Endothelial cell of umbilical vein (primary cell): ENCODE measurements at regions not wholly inside any gene's neighbourhood (a gene's known extent, or its start where the extent isn't known, plus 50 kb on each side); places are given as distances from the start of the nearest gene placed in this dataset.

Source experiments
- BruUV-seq: library from RNA; stranded (reverse); fragments of 400-500 nt; replicated peaks from 2 replicates; lab custom pipeline; 2021; lab: Mats Ljungman, UMichigan
- CTCF ChIA-PET: fragments of 300-600, 350-600 bp; sonication (Branson Sonifier 250); formaldehyde crosslinking; loops from one replicate; lab custom pipeline; 2021; ENCODE audit warnings: antibody characterized with exemption, inconsistent platforms; lab: Charles Lee
- POLR2A ChIA-PET: fragments of 300-600, 350-600 bp; sonication (Branson Sonifier 250); formaldehyde crosslinking; loops from one replicate; lab custom pipeline; 2021; ENCODE audit warnings: antibody characterized with exemption, inconsistent platforms; lab: Charles Lee
- DNase-seq: peaks from one replicate; pipeline ENCODE4 v3.0.0-alpha.2; 2011; ENCODE audit warnings: low read depth, low spot score
- FAIRE-seq: peaks from 2 replicates; lab custom pipeline; 2011; peaks lifted over from hg19 to GRCh38; lab: Jason Lieb, UNC
- H2AFZ ChIP-seq: 2 replicates; pipeline ENCODE4 v1.6.0; 2012; ENCODE audit warnings: low read depth, low read length, control low read depth, inconsistent platforms
- H3K27ac ChIP-seq: 2 replicates; pipeline ENCODE4 v1.5.1; 2011; ENCODE audit warnings: low read depth, mild to moderate bottlenecking, control low read depth, low read length, moderate library complexity; ENCODE audit not compliant: insufficient read depth
- H3K27me3 ChIP-seq, 2 experiments: 2 replicates each; pipeline versions ENCODE4 v1.6.0 to v1.6.1; 2011; ENCODE audit warnings: low read length in 2 of 2, mixed read lengths in 1 of 2; ENCODE audit not compliant: control insufficient read depth in 2 of 2, insufficient read depth in 2 of 2
- H3K36me3 ChIP-seq, 2 experiments: 2 replicates in 1 of 2; 3 replicates in 1 of 2; pipeline ENCODE4 v1.5.1; 2011; ENCODE audit warnings: low read length in 2 of 2, mild to moderate bottlenecking in 1 of 2, moderate library complexity in 1 of 2; ENCODE audit not compliant: control insufficient read depth in 2 of 2, insufficient read depth in 2 of 2; ENCODE audit errors: extremely low read depth in 1 of 2
- H3K4me1 ChIP-seq: 3 replicates; pipeline ENCODE4 v1.5.1; 2011; ENCODE audit warnings: mild to moderate bottlenecking, low read length; ENCODE audit not compliant: control insufficient read depth, insufficient read depth; ENCODE audit errors: extremely low read depth
- H3K4me2 ChIP-seq: 2 replicates; pipeline ENCODE4 v1.6.1; 2011; ENCODE audit warnings: low read length, control low read depth, mixed read lengths; ENCODE audit not compliant: insufficient read depth
- H3K4me3 ChIP-seq, 3 experiments: fragments of 200-600 bp in 1 of 3; sonication (generic), shearing (Covaris generic) in 1 of 3; replicated peaks in 1 of 3; 2 replicates each; pipeline ENCODE4 v1.5.1; 2011 to 2016; ENCODE audit warnings: control low read depth in 3 of 3, low read length in 3 of 3, mild to moderate bottlenecking in 2 of 3, inconsistent platforms in 1 of 3, low read depth in 1 of 3, moderate library complexity in 1 of 3; ENCODE audit not compliant: insufficient read depth in 1 of 3
- H3K79me2 ChIP-seq: 2 replicates; pipeline ENCODE4 v1.6.0; 2012; ENCODE audit warnings: low read length, inconsistent platforms; ENCODE audit not compliant: control insufficient read depth, insufficient read depth
- H3K9ac ChIP-seq: replicated peaks from 2 replicates; pipeline ENCODE3; 2011; ENCODE audit warnings: low read length, control low read depth; ENCODE audit not compliant: insufficient read depth; ENCODE audit errors: extremely low read depth
- H3K9me1 ChIP-seq: replicated peaks from 3 replicates; pipeline ENCODE4 v1.6.0; 2011; ENCODE audit warnings: mild to moderate bottlenecking, low read length; ENCODE audit not compliant: control insufficient read depth, insufficient read depth; ENCODE audit errors: extremely low read depth
- H3K9me3 ChIP-seq: replicated peaks from 2 replicates; pipeline ENCODE4 v1.5.1; 2012; ENCODE audit warnings: low read length, inconsistent platforms; ENCODE audit not compliant: control insufficient read depth, insufficient read depth
- H4K20me1 ChIP-seq: replicated peaks from 2 replicates; pipeline ENCODE3; 2011; ENCODE audit warnings: mild to moderate bottlenecking, low read length; ENCODE audit not compliant: control insufficient read depth, insufficient read depth; ENCODE audit errors: extremely low read depth
- CTCF ChIP-seq, 2 donors: IDR thresholded peaks; 1 replicate in 1 of 2; 2 replicates in 1 of 2; pipeline ENCODE4 v1.5.1; 2011; ENCODE audit warnings: low read length in 2 of 2, mild to moderate bottlenecking in 2 of 2, moderate library complexity in 2 of 2, control low read depth in 1 of 2, inconsistent platforms in 1 of 2, low read depth in 1 of 2; ENCODE audit not compliant: insufficient read depth in 1 of 2; ENCODE audit errors: extremely low read depth in 1 of 2
- EZH2 ChIP-seq: IDR thresholded peaks from 2 replicates; pipeline ENCODE4 v1.6.1; 2012; ENCODE audit warnings: borderline replicate concordance, low read depth, mild to moderate bottlenecking, moderate library complexity, low read length, inconsistent platforms; ENCODE audit not compliant: severe bottlenecking
- FOS ChIP-seq: IDR thresholded peaks from 2 replicates; pipeline ENCODE4 v1.6.1; 2011; ENCODE audit warnings: mild to moderate bottlenecking, low read length, moderate library complexity, borderline replicate concordance; ENCODE audit not compliant: insufficient read depth
- GATA2 ChIP-seq: IDR thresholded peaks from 2 replicates; pipeline ENCODE4 v1.7.0; 2011; ENCODE audit warnings: low read depth, mild to moderate bottlenecking, moderate library complexity, mixed read lengths, low read length; ENCODE audit not compliant: insufficient read length, insufficient read depth
- JUN ChIP-seq: IDR thresholded peaks from 2 replicates; pipeline ENCODE4 v1.6.1; 2011; ENCODE audit warnings: borderline replicate concordance, low read depth; ENCODE audit not compliant: insufficient read length, insufficient read depth
- MAX ChIP-seq: IDR thresholded peaks from 2 replicates; pipeline ENCODE4 v1.6.1; 2011; ENCODE audit not compliant: insufficient read depth, insufficient read length
- MYC ChIP-seq: IDR thresholded peaks from one replicate; pipeline ENCODE4 v1.6.1; 2011; ENCODE audit warnings: mild to moderate bottlenecking, low read depth, low read length
- POLR2A ChIP-seq: IDR thresholded peaks from 2 replicates; pipeline ENCODE4 v1.6.1; 2012; ENCODE audit warnings: low read depth, mild to moderate bottlenecking, control low read depth, low read length
- POLR2AphosphoS5 ChIP-seq: IDR thresholded peaks from 2 replicates; pipeline ENCODE4 v1.6.1; 2012; ENCODE audit warnings: low read depth, mild to moderate bottlenecking, control low read depth, low read length, moderate library complexity; ENCODE audit not compliant: insufficient read depth
- dilution Hi-C: fragments of 300-500 bp; cut with MboI; formaldehyde crosslinking; loops from one replicate; pipeline ENCODE4 v1.15.0; 2019; ENCODE audit warnings: low sequenced_read_pairs; ENCODE audit not compliant: extremely low pct_ligation_motif_present
- intact Hi-C: fragments of 100-400 bp; cut with micrococcal nuclease; formaldehyde crosslinking; loops from one replicate; pipeline ENCODE4 v1.10.0; 2022

GRCh38 chr22:48635816-48636215, 1191.9 kb downstream of the BRD1 start:
- peaks cover 6% of the 10 kb centered on the region for H3K9me3 ChIP-seq
- H3K36me3 ChIP-seq: no peaks in the 10 kb centered on the region
- H3K4me2 ChIP-seq: no peak overlapping the region
- no peaks in the 10 kb centered on the region for H3K79me2 ChIP-seq
- BruUV-seq: no TSS peak
- CTCF ChIA-PET: no interaction called here
- H3K9ac ChIP-seq: no peak overlapping the region
- H3K27ac ChIP-seq: no peak overlapping the region
- dilution Hi-C loops (no loop called here), intact Hi-C loops (no loop called here)
- no peak for DNase-seq
- H3K9me1 ChIP-seq: no peaks in the 10 kb centered on the region
- TF ChIP-seq POLR2A (no peak), MAX (no peak), POLR2AphosphoS5 (no peak), MYC (no peak), JUN (no peak), GATA2 (no peak), FOS (no peak), CTCF (IDR thresholded peaks at IDR 0.05; ENCODE audit: extremely low read depth in 1 of 2, insufficient read depth in 1 of 2, low read depth in 1 of 2, low read length in 2 of 2) (no peak), EZH2 (no peak)
- no peaks in the 10 kb centered on the region for H4K20me1 ChIP-seq
- H2AFZ ChIP-seq: no peak overlapping the region
- H3K4me1 ChIP-seq: no peaks in the 10 kb centered on the region
- no peaks in the 10 kb centered on the region for H3K27me3 ChIP-seq
- H3K4me3 ChIP-seq: no peak overlapping the region
- POLR2A ChIA-PET: no interaction called here
- FAIRE-seq: no peak
